Non-pigmented ciliary epithelial cell (primary cell): ENCODE measurements at regions not wholly inside any gene's neighbourhood (a gene's known extent, or its start where the extent isn't known, plus 50 kb on each side); places are given as distances from the start of the nearest gene placed in this dataset.

Source experiments
- DNase-seq: peaks from one replicate; pipeline ENCODE4 v3.0.0-alpha.2; 2010; ENCODE audit warnings: low read depth

DNA sequence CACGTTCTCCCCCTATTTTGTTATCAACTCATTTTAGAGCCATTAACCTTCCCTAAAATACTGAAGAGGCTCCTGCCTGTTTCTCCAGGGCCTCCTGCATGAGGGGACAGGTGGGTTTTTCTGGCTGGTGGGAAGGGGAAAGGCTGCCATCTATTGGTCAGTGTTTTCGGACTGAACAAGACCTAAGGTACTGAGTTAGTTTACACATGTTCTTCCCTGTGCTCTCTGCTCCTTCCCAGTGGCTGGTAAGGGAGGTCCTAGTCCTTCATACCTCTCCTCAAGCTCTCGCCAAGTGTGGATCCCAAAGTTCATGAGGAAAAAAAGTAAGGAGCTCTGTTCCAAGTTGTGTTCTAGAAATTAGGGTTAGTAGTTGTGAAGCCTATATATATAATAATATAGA, 357.5 kb downstream of the FSCB start:
- no peak for DNase-seq

DNA sequence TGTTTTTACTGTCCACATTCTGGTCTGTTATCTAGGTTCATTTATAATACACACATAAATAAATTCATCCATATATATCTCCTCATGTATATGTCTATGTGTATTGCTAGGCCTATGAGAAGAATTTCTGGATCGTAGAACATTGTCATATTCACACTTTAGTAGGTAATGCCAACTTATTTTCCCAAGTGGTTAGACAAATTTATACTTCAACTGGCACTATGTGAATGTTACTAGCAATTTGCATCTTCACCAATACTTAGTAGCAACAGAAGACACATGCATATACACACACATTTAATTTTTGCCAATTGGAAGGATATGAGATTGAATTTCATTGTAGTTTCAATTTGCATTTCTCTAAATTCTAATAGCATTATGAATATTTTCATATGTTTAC, 365.1 kb downstream of the FSCB start:
- no peak for DNase-seq

DNA sequence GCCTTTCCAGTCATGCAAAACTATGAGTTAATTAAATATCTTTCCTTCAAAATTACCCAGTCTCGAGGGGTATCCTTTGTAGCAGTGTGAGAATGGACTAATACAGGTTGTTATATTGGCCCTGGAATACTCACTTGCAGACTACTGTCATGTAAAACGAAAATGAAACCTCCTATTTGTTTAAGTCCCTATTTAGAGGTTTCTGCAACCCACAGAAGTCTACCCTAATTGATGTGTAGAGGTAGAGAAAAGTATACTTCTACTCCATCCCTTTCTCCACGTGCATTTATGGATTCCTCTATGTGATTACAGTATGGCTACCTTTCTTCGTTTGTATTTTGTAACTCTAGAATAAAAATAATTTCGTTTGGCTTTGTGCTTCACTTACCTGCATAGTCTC, 371.1 kb downstream of the FSCB start:
- DNase-seq, result no peak

- no peak for DNase-seq
These were observed 375.2 kb downstream of the FSCB start for GRCh38 chr14:44131861-44132260.

DNA sequence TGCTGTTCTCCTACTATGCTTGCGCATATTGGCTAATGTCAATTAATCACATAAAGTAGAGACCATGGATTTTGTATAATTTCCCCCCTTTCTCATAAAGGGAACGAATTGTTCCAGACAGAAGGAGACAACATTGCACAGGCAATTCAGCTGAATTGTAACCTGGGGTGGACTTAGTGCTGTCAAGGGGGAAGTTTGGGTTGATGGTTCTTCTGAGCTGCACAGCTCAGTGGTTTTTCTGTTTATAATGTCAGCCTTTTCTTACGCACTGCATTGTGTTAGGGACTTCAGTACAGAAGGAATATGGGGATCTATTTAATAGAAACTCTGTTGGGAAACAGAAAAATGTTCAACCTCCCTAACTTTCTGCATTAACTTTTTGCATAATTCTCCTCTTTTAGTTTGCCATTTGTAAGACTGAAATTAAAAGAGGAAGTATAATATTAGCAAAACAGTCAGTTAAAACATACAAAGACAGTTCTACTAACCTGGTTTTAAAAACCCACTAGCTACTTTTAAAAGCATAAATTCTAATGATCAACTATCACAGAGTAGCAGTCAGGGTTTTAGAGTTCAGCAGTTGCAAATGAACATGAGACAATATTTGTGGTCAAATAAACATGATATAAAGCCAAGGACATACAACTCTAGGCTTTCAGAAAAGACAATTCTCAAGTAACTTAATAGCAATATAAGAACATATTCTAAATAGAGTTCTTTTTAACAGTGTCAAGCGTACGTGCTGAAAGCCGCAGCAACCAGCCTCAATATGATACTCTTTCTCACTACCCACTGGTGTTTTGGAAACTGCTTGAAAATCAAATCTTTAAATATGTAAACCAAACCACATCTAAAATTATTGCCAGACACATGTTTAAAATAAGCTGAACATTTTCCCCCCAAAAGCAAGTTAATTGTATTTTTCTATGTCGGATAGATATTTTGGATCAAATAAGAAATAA, 393.0 kb downstream of the FSCB start:
- DNase-seq, result no peak

- DNase-seq, result no peak
These were observed 394.2 kb downstream of the FSCB start for GRCh38 chr14:44112774-44113460.

GRCh38 chr14:44109036-44109435, 398.0 kb downstream of the FSCB start:
- no peak for DNase-seq

GRCh38 chr14:44108601-44109000, 398.5 kb downstream of the FSCB start:
- no peak for DNase-seq

DNA sequence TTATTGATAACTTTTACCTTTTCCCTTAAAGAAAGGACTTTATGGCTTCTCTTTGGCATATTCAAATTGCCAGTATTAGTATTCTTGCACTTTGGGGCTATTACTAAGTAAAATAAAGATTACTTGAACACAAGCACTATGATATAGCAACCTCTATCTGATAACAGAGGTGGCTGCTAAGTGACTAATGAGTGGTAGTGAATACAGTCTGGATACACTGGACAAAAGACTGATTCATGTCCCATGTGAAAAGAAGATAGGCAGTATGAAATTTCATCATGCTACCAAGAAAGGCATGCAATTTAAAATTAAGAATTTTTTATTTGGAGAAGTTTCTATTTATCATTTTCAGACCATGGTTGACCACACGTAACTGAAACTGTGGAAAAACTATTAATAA, 399.9 kb downstream of the FSCB start:
- no peak for DNase-seq

DNA sequence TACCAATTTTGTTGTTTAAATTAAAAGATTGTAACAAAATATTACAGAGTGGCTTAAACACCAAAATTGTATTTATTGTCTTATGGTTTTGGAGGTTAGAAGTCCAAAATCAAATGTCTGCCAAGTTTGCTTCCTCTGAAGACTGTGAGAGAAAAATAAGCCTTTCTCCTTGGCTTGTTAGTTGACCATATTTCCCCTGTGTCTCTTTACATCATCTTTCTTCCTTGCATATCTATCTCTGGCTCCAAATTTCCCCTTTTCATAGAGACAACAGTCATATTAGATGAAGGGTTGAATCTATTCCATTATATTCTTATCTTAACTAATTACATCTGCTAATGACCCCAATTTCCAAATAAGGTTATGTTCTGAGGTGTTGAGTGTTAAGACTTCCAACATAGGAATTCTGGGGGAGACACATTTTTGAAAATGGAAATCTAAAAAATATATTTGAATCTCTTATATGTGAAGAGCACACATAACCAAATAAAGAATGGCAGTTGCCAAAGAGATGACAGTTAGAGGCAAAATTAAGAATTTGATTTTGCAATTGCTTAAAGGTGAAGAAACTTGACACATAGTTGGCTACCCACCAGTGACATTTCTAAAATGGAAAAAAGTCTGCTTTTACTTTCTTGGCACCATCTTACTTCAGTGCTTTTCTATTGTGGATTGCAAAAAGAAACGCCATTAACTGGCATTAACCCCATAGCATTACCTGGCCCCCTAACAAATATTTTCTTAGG, 407.2 kb downstream of the FSCB start:
- no peak for DNase-seq

DNA sequence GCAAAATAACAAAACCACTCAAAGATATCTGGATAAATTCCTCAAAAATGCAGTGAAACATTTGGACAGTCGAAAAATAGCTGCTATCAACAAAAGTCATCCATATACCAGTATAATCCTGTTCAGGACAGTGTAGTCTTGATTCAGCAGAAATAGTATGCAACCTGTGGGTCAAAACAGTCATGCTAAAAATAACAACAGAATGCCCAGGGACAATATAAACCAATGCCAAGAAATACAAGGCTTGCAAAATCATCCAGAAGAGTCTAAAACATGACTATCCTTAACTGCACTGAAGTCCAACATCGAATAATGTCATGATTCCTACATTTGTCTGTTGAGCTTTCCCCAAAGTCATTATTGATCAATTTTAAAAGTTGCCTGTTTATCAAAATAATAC, 425.9 kb downstream of the FSCB start:
- no peak for DNase-seq

DNA sequence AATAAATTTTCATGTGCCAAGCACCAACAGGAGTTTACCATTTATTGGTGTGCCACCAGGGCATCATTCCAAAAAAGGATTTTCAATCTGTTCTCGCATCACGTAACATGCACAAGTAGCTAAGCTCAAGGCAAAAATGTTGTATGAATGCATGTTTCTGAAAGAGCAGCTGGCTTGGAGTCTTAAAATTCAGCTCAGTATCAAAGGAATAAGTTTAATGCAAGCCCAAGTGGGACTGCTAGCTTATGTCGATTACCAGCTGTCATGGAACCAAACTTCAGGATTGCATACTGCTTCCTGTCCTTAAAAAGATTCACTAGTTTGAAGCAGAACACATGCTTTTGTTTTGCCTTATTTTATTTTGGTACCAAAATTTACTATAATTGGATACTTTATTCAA, 437.0 kb downstream of the FSCB start:
- DNase-seq, result no peak

DNA sequence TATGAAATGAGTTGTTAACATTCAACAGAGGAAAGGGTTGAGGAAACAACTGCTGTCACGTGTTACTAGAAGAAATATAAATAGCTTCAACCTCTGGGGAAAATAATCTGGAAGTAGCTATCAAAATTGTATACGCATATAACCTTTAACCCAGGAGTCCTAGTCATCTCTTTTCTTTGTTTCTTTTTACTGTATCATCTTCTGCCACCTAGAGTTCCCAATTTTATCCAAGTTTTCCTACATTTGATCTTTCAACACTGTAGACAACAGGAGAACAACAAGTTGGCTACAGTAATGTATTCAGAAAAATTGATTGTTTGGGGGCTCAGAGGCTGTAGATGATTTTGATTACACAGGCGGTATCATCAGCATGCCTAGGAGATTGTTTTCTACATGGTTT, 453.7 kb downstream of the FSCB start:
- DNase-seq, result no peak

- DNase-seq, result no peak
These were observed 465.4 kb downstream of the FSCB start for GRCh38 chr14:44041700-44042099.

DNA sequence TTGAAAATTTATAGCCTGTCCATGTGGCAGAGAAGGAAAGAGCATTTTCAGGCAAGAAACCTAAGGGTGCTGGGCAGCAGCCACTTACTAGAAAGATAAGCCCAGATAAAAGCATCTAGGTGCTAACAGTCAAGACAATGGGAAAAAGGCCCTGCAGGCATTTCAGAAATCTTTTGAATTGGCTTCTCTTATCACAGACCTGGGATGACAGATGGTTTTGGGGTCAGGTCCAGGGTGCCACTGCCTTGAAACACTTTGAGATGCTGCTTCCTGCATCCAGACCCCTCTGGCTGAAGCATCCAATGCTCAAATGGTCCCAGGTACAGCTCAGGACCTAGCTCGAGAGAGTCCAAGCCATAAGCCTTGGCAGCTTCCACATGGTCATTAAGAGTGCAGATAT, 466.5 kb downstream of the FSCB start:
- no peak for DNase-seq

DNA sequence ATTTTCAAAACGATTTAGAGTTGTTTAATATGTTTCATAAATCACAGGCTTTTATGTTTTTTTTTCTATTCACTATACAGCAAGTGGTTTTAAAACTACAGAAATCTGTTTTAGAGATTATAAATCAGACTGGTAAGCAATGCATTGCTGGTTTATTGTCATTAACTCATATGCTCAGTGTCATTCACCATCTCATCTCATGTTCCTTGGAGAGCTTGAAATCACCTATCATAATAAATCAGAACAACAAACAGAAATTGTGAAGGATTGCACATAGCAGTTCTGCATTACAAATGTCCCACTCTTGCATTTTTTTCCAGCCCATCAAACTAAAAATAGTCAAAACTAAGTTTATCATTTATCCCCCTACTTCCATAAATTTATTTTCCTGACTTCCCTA, 470.8 kb downstream of the FSCB start:
- no peak for DNase-seq

DNA sequence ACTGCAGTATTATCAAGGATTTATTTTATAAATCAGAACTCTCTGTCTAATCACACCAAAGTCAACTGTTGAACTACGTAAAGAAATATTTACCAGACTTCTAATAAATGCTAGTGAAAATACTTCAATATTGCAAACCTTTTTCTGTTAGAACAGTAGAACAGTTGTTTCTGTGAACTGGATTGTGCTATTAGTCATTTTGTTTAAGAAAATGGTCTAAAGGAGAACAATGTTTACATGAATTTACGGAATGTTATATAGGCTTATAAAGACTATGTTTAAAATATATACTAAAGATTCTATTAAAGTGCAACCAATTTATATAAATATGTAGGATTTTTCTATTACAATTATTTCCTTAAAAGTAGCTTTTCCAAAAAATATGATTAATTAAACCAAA, 471.4 kb downstream of the FSCB start:
- no peak for DNase-seq

DNA sequence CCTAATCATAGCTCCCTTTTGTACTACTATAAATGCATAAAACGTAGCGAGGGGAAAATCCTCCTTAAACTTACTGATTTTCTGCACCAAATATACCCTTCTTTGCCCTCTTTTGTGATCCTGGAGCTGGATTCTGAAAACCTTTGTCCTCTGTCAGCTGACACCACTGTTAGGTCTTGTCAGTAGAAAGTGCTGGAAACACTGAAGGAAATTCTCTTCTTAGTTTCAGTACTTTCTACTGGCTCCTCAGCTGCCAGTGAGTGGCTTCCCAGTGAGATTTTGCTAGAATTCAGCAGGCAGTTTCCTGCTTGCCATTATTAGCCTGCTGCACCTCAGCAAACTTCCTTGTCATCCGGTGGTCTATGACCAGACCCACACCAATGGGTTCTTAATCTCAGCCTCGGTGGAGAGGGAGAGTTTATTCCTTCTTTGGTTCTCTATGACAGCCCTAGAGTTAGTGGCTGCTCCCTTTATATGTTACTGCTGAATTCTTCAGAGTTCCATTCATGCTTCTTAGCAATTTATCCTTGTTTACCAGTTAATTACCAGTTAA, 476.2 kb downstream of the FSCB start:
- DNase-seq, result no peak

DNA sequence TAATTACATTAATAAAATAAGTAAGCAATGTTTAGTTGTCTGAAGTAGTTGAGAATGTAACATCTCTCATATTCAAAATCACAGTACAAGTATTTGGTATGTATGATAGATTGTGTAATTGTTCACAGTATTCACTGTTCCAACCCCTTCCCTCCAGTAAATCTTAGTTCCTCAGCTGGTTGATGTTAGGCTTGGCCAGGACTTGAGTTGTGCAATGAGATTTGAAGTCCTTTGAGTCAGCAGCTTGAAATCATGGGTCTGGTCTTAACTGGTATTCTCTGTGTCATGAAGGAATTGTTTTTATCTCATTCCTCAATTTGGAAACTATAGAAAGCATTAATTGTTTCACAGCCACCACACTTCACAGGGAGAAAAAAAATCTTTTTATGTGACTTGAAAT, 477.1 kb downstream of the FSCB start:
- DNase-seq, result no peak

- DNase-seq, result no peak
These were observed 479.7 kb downstream of the FSCB start for GRCh38 chr14:44027397-44027796.

GRCh38 chr14:44010595-44010994, 496.5 kb downstream of the FSCB start:
- no peak for DNase-seq

- DNase-seq, result no peak
These were observed 497.0 kb downstream of the FSCB start for GRCh38 chr14:44010071-44010470.

DNA sequence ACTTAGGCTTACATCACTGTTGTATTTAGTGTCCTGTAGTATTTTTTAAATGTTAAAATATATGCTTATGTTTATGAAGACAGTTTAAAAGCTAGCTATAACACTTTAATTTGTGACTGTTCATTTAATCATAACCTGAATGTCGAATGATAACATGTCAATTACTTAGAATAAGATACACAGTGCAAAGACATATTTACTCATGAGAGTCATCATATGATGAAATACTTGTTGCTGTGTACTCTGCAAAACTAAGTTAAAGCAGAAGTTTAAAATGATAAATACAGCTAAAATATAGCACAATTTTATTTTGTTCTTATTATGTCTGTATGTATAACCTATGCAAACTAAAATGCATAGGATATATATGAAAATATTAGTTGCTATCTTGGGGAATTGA, 497.4 kb downstream of the FSCB start:
- DNase-seq, result no peak
